SK-N-SH (cell line): ENCODE measurements at regions not wholly inside any gene's neighbourhood (a gene's known extent, or its start where the extent isn't known, plus 50 kb on each side); places are given as distances from the start of the nearest gene placed in this dataset.

ENCODE experiments used
- CTCF ChIA-PET: fragments of 300-600, 350-600 bp; formaldehyde crosslinking; extraction: SDS; loops from one replicate; lab custom pipeline; 2021; lab: Yijun Ruan, JAX
- POLR2A ChIA-PET: fragments of 350-600 bp; sonication (Branson Sonifier 250); formaldehyde crosslinking; extraction: SDS; loops from one replicate; lab custom pipeline; 2020; ENCODE audit warnings: antibody characterized with exemption, inconsistent platforms; lab: Yijun Ruan, JAX
- DNase-seq: peaks from one replicate; pipeline ENCODE4 v3.0.0; 2012
- H2AFZ ChIP-seq: fragments of 200-600 bp; sonication (generic); 2 replicates; pipeline ENCODE4 v1.8.1; 2016; ENCODE audit warnings: antibody characterized with exemption, mild to moderate bottlenecking, low read depth
- H3F3A ChIP-seq: fragments of 200-600 bp; sonication (generic); replicated peaks from 2 replicates; pipeline ENCODE3; 2016; ENCODE audit warnings: antibody characterized with exemption, mild to moderate bottlenecking; ENCODE audit not compliant: insufficient read depth
- H3K27ac ChIP-seq, 2 experiments: fragments of 200-500 bp in 1 of 2; fragments of 200-600 bp in 1 of 2; sonication (Bioruptor generic) in 1 of 2; sonication (generic), shearing (Covaris generic) in 1 of 2; 2 replicates each; pipeline versions ENCODE4 v1.5.1 to v1.6.1; 2014 to 2016; ENCODE audit warnings: low read depth in 2 of 2, inconsistent platforms in 1 of 2, low read length in 1 of 2, mild to moderate bottlenecking in 1 of 2, mixed read lengths in 1 of 2
- H3K27me3 ChIP-seq: fragments of 200-600 bp; sonication (generic), shearing (Covaris generic); 2 replicates; pipeline ENCODE4 v1.6.1; 2016; ENCODE audit warnings: mixed run types; ENCODE audit not compliant: insufficient read depth
- H3K36me3 ChIP-seq, 2 experiments: fragments of 200-500 bp in 1 of 2; fragments of 200-600 bp in 1 of 2; sonication (Bioruptor generic) in 1 of 2; sonication (generic) in 1 of 2; replicated peaks in 1 of 2; 2 replicates each; pipeline versions ENCODE3 to v1.5.1; 2014 to 2016; ENCODE audit warnings: low read length in 1 of 2, mild to moderate bottlenecking in 1 of 2; ENCODE audit not compliant: insufficient read depth in 2 of 2, control insufficient read depth in 1 of 2
- H3K4me1 ChIP-seq, 2 experiments: fragments of 200-500 bp in 1 of 2; fragments of 200-600 bp in 1 of 2; sonication (Bioruptor generic) in 1 of 2; sonication (generic), shearing (Covaris generic) in 1 of 2; 2 replicates each; pipeline versions ENCODE4 v1.5.1 to v1.6.1; 2014 to 2016; ENCODE audit warnings: low read depth in 1 of 2, low read length in 1 of 2, mixed run types in 1 of 2; ENCODE audit not compliant: insufficient read depth in 2 of 2, control insufficient read depth in 1 of 2
- H3K4me2 ChIP-seq: fragments of 200-600 bp; sonication (generic), shearing (Covaris generic); 2 replicates; pipeline ENCODE4 v1.6.1; 2017; ENCODE audit warnings: mixed run types
- H3K4me3 ChIP-seq, 2 experiments: fragments of 200-500 bp in 1 of 2; fragments of 200-600 bp in 1 of 2; sonication (Bioruptor generic) in 1 of 2; sonication (generic), shearing (Covaris generic) in 1 of 2; 2 replicates each; pipeline versions ENCODE4 v1.5.1 to v1.8.1; 2014 to 2016; ENCODE audit warnings: low read depth in 2 of 2, inconsistent platforms in 1 of 2, low read length in 1 of 2, mild to moderate bottlenecking in 1 of 2, mixed read lengths in 1 of 2, moderate library complexity in 1 of 2
- H3K79me2 ChIP-seq: fragments of 200-600 bp; sonication (generic); 2 replicates; pipeline ENCODE4 v1.8.1; 2017; ENCODE audit warnings: mild to moderate bottlenecking; ENCODE audit not compliant: insufficient read depth
- H3K9ac ChIP-seq: fragments of 200-600 bp; sonication (generic); 2 replicates; pipeline ENCODE4 v1.6.1; 2017; ENCODE audit warnings: mixed run types
- H3K9me2 ChIP-seq: fragments of 200-600 bp; sonication (generic); 2 replicates; pipeline ENCODE4 v1.6.1; 2017; ENCODE audit warnings: mixed run types
- H3K9me3 ChIP-seq: fragments of 200-600 bp; sonication (generic); 2 replicates; pipeline ENCODE4 v1.6.1; 2017; ENCODE audit warnings: mixed run types, mild to moderate bottlenecking, moderate library complexity
- H4K20me1 ChIP-seq: fragments of 200-600 bp; sonication (generic); 2 replicates; pipeline ENCODE4 v1.6.1; 2017; ENCODE audit warnings: mild to moderate bottlenecking, mixed run types; ENCODE audit not compliant: insufficient read depth
- FOSL2 ChIP-seq: IDR thresholded peaks from 2 replicates; pipeline ENCODE4 v1.4.0; 2012; ENCODE audit warnings: low read depth, mild to moderate bottlenecking, moderate library complexity, borderline replicate concordance
- FOXJ3 ChIP-seq: sonication (generic); formaldehyde crosslinking; IDR thresholded peaks from 2 replicates; pipeline ENCODE4 v1.5.1; 2020; ENCODE audit warnings: mild to moderate bottlenecking, missing genetic modification reagents
- GABPA ChIP-seq: IDR thresholded peaks from 2 replicates; pipeline ENCODE4 v1.4.0; 2012; ENCODE audit warnings: low read depth, mild to moderate bottlenecking
- GATA2 ChIP-seq: sonication (generic); formaldehyde crosslinking; IDR thresholded peaks from 2 replicates; pipeline ENCODE4 v1.5.0; 2020; ENCODE audit warnings: mild to moderate bottlenecking, missing genetic modification reagents
- MXI1 ChIP-seq: IDR thresholded peaks from 2 replicates; pipeline ENCODE4 v1.6.1; 2012; ENCODE audit warnings: mild to moderate bottlenecking, low read depth, low read length, improper control_type of control experiment
- RAD21 ChIP-seq: IDR thresholded peaks from 2 replicates; pipeline ENCODE4 v1.6.1; 2012; ENCODE audit warnings: mild to moderate bottlenecking, low read length
- RXRA ChIP-seq: IDR thresholded peaks from 2 replicates; pipeline ENCODE4 v1.4.0; 2012; ENCODE audit warnings: low read depth, mild to moderate bottlenecking, borderline replicate concordance
- SIN3A ChIP-seq: IDR thresholded peaks from 2 replicates; pipeline ENCODE4 v1.6.1; 2012; ENCODE audit warnings: low read depth, mild to moderate bottlenecking, low read length, moderate library complexity, borderline replicate concordance
- SMC3 ChIP-seq: IDR thresholded peaks from 2 replicates; pipeline ENCODE4 v1.6.1; 2012; ENCODE audit warnings: low read depth, low read length, improper control_type of control experiment
- TAF1 ChIP-seq: IDR thresholded peaks from 2 replicates; pipeline ENCODE4 v1.6.1; 2012; ENCODE audit warnings: low read depth, mild to moderate bottlenecking, low read length, moderate library complexity, borderline replicate concordance
- TCF12 ChIP-seq: IDR thresholded peaks from 2 replicates; pipeline ENCODE4 v1.4.0; 2012
- TEAD4 ChIP-seq: IDR thresholded peaks from 2 replicates; pipeline ENCODE4 v1.4.0; 2012; ENCODE audit warnings: mild to moderate bottlenecking, borderline replicate concordance; ENCODE audit not compliant: insufficient read depth
- YY1 ChIP-seq: IDR thresholded peaks from 2 replicates; pipeline ENCODE4 v1.4.0; 2012; ENCODE audit warnings: low read depth, mild to moderate bottlenecking
- WGBS: methylation state at CpG from one replicate; pipeline ENCODE4 v1.1.6; 2017; ENCODE audit warnings: low lambda C conversion rate; 5-methylcytosine and 5-hydroxymethylcytosine counted together
- TF ChIP-seq, protein P1 (sequence below): fragments of 150-350 bp; IDR thresholded peaks from 2 replicates; pipeline ENCODE4 v1.6.1; 2016; ENCODE audit warnings: mild to moderate bottlenecking, low read depth, low read length
- TF ChIP-seq, protein P2 (sequence below): IDR thresholded peaks from 2 replicates; pipeline ENCODE4; 2012
- TF ChIP-seq, protein P3 (sequence below): fragments of 200-600 bp; sonication (generic); IDR thresholded peaks from 2 replicates; pipeline ENCODE4 v1.6.1; 2017; ENCODE audit warnings: antibody characterized with exemption, mild to moderate bottlenecking, moderate library complexity
- TF ChIP-seq, protein P4 (sequence below): IDR thresholded peaks from 2 replicates; pipeline ENCODE4 v1.4.0; 2012; ENCODE audit warnings: low read depth, borderline replicate concordance
- TF ChIP-seq, protein P5 (sequence below): IDR thresholded peaks from 2 replicates; pipeline ENCODE4 v1.4.0; 2012; ENCODE audit warnings: low read depth, borderline replicate concordance

DNA sequence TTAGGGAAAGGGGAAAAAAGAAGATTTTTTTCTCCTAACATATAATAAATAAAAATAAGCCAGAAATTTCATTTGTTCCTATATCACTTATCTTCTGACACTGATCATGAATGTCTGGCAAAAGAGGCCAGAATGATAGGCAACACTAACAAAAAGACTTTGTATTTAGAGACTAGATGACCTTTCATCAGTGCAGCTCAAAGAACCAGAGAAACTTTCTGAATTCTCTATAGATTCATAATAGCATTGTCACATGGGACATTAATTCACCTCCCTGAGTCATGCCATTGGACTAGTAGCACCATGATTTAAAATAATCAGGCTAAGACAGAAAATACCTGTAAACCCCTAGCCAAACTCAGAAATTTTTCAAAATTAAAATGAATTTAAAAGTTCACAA lies 95.4 kb upstream of the CCDC28A start:
- CTCF ChIA-PET, result no interaction called here
- no peak for DNase-seq
- no peaks in the 10 kb centered on the region for H3K9me3 ChIP-seq

DNA sequence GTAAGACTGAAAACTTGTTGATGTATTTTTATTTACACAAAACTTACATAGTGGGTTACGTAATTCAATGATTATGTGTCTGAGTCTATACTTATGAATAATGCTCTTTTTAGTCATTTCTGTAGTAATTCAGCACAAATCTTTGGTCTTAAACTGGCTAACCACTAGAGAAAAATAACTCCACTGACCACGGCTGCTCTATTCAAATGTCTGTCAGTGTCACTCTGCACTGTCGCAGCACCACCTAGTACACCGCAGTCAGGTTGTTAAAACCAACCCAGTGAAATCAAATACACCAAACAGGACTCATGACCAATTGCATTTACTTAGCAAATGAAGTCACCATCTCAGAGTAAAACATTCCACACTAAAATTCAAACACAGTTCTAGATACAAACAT lies 93.5 kb upstream of the CCDC28A start:
- no peak for DNase-seq
- Histone ChIP-seq H3K79me2 (no peaks in the 10 kb centered on the region), H4K20me1 (no peaks in the 10 kb centered on the region), H3K4me3 (no peak overlapping the region), H3F3A (no peaks in the 10 kb centered on the region), H3K4me1 (no peaks in the 10 kb centered on the region), H2AFZ (no peak overlapping the region), H3K27me3 (no peaks in the 10 kb centered on the region), H3K27ac (no peak overlapping the region), H3K9me2 (no peaks in the 10 kb centered on the region), H3K4me2 (no peak overlapping the region), H3K9ac (no peak overlapping the region), H3K9me3 (no peaks in the 10 kb centered on the region), H3K36me3 (no peaks in the 10 kb centered on the region)
- POLR2A ChIA-PET, result no interaction called here
- CTCF ChIA-PET, result no interaction called here
- WGBS, result 51% methylated on average over 4 of the region's 4 CpGs
- no peak for TF ChIP-seq SMC3
- no peak for TF ChIP-seq YY1
- TF ChIP-seq RAD21, result no peak
- TF ChIP-seq, protein P1, sequence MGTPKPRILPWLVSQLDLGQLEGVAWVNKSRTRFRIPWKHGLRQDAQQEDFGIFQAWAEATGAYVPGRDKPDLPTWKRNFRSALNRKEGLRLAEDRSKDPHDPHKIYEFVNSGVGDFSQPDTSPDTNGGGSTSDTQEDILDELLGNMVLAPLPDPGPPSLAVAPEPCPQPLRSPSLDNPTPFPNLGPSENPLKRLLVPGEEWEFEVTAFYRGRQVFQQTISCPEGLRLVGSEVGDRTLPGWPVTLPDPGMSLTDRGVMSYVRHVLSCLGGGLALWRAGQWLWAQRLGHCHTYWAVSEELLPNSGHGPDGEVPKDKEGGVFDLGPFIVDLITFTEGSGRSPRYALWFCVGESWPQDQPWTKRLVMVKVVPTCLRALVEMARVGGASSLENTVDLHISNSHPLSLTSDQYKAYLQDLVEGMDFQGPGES, result no peak
- TF ChIP-seq GATA2 (CRISPR knock-in tag), result no peak
- no peak for TF ChIP-seq TAF1
- TF ChIP-seq FOSL2, result no peak
- no peak for TF ChIP-seq MXI1
- no peak for TF ChIP-seq RXRA
- TF ChIP-seq, protein P2, sequence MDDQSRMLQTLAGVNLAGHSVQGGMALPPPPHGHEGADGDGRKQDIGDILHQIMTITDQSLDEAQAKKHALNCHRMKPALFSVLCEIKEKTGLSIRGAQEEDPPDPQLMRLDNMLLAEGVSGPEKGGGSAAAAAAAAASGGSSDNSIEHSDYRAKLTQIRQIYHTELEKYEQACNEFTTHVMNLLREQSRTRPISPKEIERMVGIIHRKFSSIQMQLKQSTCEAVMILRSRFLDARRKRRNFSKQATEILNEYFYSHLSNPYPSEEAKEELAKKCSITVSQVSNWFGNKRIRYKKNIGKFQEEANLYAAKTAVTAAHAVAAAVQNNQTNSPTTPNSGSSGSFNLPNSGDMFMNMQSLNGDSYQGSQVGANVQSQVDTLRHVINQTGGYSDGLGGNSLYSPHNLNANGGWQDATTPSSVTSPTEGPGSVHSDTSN, result no peak
- no peak for TF ChIP-seq TEAD4
- no peak for TF ChIP-seq TCF12

More for the DNA sequence above, 95.4 kb upstream of the CCDC28A start:
- POLR2A ChIA-PET, result no interaction called here
- Histone ChIP-seq H3K27me3 (no peaks in the 10 kb centered on the region), H4K20me1 (no peaks in the 10 kb centered on the region), H3K79me2 (no peaks in the 10 kb centered on the region)
- TF ChIP-seq, protein P3, sequence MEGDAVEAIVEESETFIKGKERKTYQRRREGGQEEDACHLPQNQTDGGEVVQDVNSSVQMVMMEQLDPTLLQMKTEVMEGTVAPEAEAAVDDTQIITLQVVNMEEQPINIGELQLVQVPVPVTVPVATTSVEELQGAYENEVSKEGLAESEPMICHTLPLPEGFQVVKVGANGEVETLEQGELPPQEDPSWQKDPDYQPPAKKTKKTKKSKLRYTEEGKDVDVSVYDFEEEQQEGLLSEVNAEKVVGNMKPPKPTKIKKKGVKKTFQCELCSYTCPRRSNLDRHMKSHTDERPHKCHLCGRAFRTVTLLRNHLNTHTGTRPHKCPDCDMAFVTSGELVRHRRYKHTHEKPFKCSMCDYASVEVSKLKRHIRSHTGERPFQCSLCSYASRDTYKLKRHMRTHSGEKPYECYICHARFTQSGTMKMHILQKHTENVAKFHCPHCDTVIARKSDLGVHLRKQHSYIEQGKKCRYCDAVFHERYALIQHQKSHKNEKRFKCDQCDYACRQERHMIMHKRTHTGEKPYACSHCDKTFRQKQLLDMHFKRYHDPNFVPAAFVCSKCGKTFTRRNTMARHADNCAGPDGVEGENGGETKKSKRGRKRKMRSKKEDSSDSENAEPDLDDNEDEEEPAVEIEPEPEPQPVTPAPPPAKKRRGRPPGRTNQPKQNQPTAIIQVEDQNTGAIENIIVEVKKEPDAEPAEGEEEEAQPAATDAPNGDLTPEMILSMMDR, result no peak
- no peak for TF ChIP-seq RXRA
- TF ChIP-seq GATA2 (CRISPR knock-in tag), result no peak
- TF ChIP-seq GABPA, result no peak
- TF ChIP-seq FOXJ3, result no peak
- TF ChIP-seq, protein P4, sequence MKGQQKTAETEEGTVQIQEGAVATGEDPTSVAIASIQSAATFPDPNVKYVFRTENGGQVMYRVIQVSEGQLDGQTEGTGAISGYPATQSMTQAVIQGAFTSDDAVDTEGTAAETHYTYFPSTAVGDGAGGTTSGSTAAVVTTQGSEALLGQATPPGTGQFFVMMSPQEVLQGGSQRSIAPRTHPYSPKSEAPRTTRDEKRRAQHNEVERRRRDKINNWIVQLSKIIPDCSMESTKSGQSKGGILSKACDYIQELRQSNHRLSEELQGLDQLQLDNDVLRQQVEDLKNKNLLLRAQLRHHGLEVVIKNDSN, result no peak
- TF ChIP-seq SIN3A, result no peak
- no peak for TF ChIP-seq TCF12
- no peak for TF ChIP-seq FOSL2
- TF ChIP-seq, protein P5, sequence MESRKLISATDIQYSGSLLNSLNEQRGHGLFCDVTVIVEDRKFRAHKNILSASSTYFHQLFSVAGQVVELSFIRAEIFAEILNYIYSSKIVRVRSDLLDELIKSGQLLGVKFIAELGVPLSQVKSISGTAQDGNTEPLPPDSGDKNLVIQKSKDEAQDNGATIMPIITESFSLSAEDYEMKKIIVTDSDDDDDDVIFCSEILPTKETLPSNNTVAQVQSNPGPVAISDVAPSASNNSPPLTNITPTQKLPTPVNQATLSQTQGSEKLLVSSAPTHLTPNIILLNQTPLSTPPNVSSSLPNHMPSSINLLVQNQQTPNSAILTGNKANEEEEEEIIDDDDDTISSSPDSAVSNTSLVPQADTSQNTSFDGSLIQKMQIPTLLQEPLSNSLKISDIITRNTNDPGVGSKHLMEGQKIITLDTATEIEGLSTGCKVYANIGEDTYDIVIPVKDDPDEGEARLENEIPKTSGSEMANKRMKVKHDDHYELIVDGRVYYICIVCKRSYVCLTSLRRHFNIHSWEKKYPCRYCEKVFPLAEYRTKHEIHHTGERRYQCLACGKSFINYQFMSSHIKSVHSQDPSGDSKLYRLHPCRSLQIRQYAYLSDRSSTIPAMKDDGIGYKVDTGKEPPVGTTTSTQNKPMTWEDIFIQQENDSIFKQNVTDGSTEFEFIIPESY, result no peak
- no peak for TF ChIP-seq YY1
- TF ChIP-seq, all 33 proteins: peak for 0
- no peak overlapping the region for H3K4me2 ChIP-seq
- no peaks in the 10 kb centered on the region for H3F3A ChIP-seq
- H2AFZ ChIP-seq, result no peak overlapping the region
- no peak overlapping the region for H3K9ac ChIP-seq
- no peaks in the 10 kb centered on the region for H3K9me2 ChIP-seq
- H3K4me1 ChIP-seq, result no peaks in the 10 kb centered on the region
- H3K4me3 ChIP-seq, result no peak overlapping the region
- no peaks in the 10 kb centered on the region for H3K36me3 ChIP-seq
- no peak overlapping the region for H3K27ac ChIP-seq
